HG02981 (cell line): ENCODE measurements at regions not wholly inside any gene's neighbourhood (a gene's known extent, or its start where the extent isn't known, plus 50 kb on each side); places are given as distances from the start of the nearest gene placed in this dataset.

ENCODE experiments used
- ATAC-seq: cut with Tn5 transposase; IDR thresholded peaks from one replicate; pipeline ENCODE4 v1.9.1; 2021; ENCODE audit warnings: mild to moderate bottlenecking, moderate library complexity; ENCODE audit not compliant: unreplicated experiment

DNA sequence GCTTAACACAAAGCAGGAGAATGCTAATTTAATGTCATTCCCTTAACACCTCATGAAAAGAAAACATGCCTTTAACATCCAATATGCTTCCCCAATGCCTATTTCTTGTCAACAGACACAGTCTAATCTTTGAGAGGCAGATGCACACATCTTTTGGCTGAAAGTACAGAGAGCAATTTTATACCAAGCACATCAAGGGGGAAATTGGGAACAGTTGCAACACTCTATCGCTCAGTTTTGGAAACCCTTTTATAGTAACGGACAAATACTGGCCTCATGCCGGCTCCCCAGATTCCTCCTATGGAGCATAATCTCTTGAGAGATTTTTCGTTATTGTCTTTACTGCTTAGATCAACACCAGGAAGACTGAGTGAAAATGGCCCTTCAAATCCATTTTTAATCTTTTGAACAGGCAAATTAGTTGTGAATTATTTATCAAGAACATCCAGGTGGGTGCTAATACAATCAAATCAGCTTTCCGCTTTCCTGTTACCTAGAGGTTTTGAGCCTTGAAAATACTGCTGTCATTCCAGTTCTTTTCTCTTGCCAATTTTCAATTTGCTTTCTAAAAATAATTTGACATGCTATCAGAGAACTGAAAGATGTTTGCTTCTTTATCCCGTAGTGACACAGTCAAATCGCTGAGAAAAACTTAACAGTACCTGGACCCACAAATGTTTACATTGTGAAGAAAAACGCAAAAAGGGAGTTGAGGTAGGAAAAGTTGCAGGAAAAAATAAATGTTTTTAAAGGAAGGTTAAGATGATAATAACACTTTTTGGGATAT lies 60.7 kb upstream of the CAND1 start:
- ATAC-seq = no peak

GRCh38 chr12:67211029-67211428 lies 58.1 kb upstream of the CAND1 start:
- ATAC-seq = no peak

GRCh38 chr12:67211494-67211893 lies 57.7 kb upstream of the CAND1 start:
- ATAC-seq = no peak

DNA sequence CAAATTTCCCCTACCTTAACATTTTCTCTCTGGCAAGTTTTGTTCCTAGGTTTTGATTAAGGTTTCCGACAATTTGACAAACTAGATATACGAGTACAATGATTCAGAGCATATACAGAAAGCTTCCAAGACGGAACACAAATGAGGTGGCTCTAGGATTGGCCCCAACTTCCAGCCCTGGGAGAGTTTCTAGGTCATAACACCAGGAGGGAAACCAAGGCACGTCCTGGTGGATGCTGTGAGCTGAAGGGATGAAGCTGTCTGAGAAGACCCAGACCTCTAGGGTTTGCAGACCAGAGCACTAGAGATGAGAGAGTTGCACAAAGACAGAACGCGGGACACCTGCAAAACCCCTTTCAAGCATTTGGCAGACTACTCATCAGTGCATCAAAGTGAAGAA lies 51.5 kb upstream of the CAND1 start:
- ATAC-seq = no peak
